ENCODE measurements at regions not wholly inside any gene's neighbourhood (a gene's known extent, or its start where the extent isn't known, plus 50 kb on each side); places are given as distances from the start of the nearest gene placed in this dataset.
"Not testable (repeated sequence)": the region's sequence is repeated elsewhere in the genome, so short reads cannot be mapped to it uniquely, and the experiment has no call there.

DNA sequence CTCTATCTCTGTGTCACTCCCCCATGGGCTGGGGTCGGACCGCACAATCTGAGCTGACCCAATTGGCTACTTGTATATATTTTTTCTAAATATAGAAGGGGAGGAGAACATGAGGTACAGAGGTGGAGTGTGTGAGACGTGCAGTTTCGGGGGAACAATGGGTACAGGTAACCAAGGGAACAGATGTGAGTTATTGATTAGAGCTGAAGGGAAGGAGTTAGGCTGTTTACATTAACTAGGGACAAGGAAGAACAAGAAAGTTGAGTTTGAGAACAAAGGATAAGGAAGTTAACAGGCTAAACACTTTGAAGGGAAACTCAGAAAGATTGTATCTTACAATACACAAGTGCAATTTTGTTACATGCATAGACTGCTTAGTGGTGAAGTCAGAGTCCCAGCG, 601.2 kb downstream of the VGLL3 start:
- not testable (repeated sequence) for H3K9me3 ChIP-seq (ENCODE audit: insufficient read depth, low read depth, low read length); H3K27ac ChIP-seq (ENCODE audit: low read length); H3K9ac ChIP-seq (ENCODE audit: low read depth, low read length); H3K4me3 ChIP-seq (ENCODE audit: low read length); H3K36me3 ChIP-seq (ENCODE audit: insufficient read depth, low read depth, low read length); H3K27me3 ChIP-seq (ENCODE audit: insufficient read depth, low read length)
- H3K4me1 ChIP-seq (ENCODE audit: insufficient read depth, low read length), result peaks cover 12% of the 10 kb centered on the region; the same call in 1 of the 2 replicates

DNA sequence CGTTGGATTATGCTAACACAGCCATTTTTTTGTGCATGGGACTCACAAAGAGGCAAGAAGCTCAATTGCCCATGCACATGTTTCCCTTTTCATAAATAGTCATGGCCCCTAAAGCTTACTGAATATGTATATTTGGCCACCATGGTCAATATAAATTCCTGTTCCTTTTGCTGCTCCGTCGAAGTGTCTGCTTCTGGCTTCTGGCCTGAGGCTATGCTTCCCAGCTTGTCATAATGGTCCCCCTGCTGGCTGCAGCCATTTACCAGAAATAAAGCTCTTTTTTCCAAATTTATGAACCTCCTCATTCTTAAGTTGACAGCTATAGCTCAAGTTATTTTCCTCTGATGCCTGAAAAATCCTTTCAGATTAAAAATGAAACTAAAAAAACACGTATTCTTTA, 602.1 kb downstream of the VGLL3 start:
- Histone ChIP-seq H3K9me3 (ENCODE audit: insufficient read depth, low read depth, low read length) (no peaks in the 10 kb centered on the region; the same call in 1 of the 2 replicates), H3K4me3 (ENCODE audit: low read length) (no peak overlapping the region), H3K27me3 (ENCODE audit: insufficient read depth, low read length) (no peaks in the 10 kb centered on the region), H3K36me3 (ENCODE audit: insufficient read depth, low read depth, low read length) (no peaks in the 10 kb centered on the region), H3K9ac (ENCODE audit: low read depth, low read length) (no peak overlapping the region), H3K27ac (ENCODE audit: low read length) (peak overlapping the region; percentile 11), H3K4me1 (ENCODE audit: insufficient read depth, low read length) (peaks cover 12% of the 10 kb centered on the region; the same call in 1 of the 2 replicates)

DNA sequence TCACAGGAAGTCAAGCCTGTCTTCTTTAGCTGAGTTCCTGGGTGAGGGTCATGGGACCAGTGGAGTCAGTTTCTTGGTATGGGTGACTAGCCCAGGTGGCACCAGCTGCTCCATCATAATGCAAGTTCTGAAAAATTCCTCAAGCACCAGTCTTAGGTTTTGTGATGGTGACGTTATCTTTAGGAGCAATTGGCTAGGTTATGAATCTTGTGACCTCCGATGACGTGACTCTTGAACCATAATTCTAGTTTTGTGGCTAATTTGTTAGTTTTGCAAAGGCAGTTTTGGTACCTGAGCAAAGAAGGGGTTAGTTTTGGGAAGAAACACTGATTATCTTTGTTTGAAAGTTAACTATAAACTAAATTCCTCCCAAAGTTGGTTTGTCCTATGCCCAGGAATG, 608.4 kb downstream of the VGLL3 start:
- H3K27ac ChIP-seq (ENCODE audit: low read length), result no peak overlapping the region
- no peak overlapping the region for H3K9ac ChIP-seq (ENCODE audit: low read depth, low read length)
- H3K4me1 ChIP-seq (ENCODE audit: insufficient read depth, low read length), result peaks cover 22% of the 10 kb centered on the region; the same call in 1 of the 2 replicates
- H3K27me3 ChIP-seq (ENCODE audit: insufficient read depth, low read length), result no peaks in the 10 kb centered on the region
- no peaks in the 10 kb centered on the region for H3K36me3 ChIP-seq (ENCODE audit: insufficient read depth, low read depth, low read length)
- no peaks in the 10 kb centered on the region for H3K9me3 ChIP-seq (ENCODE audit: insufficient read depth, low read depth, low read length)
- no peak overlapping the region for H3K4me3 ChIP-seq (ENCODE audit: low read length)

DNA sequence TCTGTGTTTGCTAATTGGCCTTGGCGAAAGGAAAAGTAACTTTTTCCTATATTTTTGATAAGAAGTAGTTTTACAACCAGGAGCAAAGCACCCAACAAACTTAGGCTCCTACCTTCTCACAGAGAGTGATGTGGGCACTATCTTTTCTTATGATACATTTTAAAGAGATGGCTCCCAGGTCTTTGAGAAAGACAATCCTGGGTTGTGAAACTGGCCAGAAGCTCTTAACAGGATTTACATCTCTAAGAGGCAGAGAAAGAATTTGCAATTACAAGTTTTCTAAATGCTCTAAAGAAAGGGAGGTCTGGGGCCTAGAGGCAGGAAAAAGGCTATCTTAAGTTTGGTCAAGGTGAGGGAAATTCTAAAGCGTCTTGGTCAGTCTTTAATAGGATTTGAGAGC, 609.7 kb downstream of the VGLL3 start:
- no peaks in the 10 kb centered on the region for H3K36me3 ChIP-seq (ENCODE audit: insufficient read depth, low read depth, low read length)
- no peak overlapping the region for H3K4me3 ChIP-seq (ENCODE audit: low read length)
- H3K27me3 ChIP-seq (ENCODE audit: insufficient read depth, low read length), result no peaks in the 10 kb centered on the region
- H3K27ac ChIP-seq (ENCODE audit: low read length), result no peak overlapping the region
- peaks cover 18% of the 10 kb centered on the region; the same call in 1 of the 2 replicates for H3K4me1 ChIP-seq (ENCODE audit: insufficient read depth, low read length)
- no peak overlapping the region for H3K9ac ChIP-seq (ENCODE audit: low read depth, low read length)
- no peaks in the 10 kb centered on the region for H3K9me3 ChIP-seq (ENCODE audit: insufficient read depth, low read depth, low read length)

DNA sequence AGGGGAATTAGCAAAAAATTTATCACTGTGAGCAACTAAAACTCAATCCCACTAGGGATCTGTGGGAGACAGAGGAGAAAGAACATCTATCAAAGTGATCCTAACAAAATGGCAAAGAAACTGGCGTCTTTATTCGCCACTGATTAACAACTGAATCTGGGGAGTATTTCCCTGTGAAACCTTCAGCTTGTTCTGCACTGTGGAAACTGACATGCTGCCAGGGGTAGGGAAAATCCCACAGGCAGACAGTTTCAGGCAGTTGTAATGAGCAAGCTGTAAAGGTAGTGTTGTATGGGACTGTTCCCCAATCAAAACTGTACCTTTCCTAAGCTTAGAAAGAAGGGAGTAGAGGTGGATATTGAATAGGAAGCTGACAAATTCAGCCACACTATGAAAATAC, 611.7 kb downstream of the VGLL3 start:
- Histone ChIP-seq H3K9me3 (ENCODE audit: insufficient read depth, low read depth, low read length) (no peaks in the 10 kb centered on the region), H3K36me3 (ENCODE audit: insufficient read depth, low read depth, low read length) (no peaks in the 10 kb centered on the region), H3K27me3 (ENCODE audit: insufficient read depth, low read length) (no peaks in the 10 kb centered on the region), H3K9ac (ENCODE audit: low read depth, low read length) (no peak overlapping the region), H3K4me1 (ENCODE audit: insufficient read depth, low read length) (peaks cover 10% of the 10 kb centered on the region; the same call in 1 of the 2 replicates), H3K27ac (ENCODE audit: low read length) (no peak overlapping the region), H3K4me3 (ENCODE audit: low read length) (no peak overlapping the region)

DNA sequence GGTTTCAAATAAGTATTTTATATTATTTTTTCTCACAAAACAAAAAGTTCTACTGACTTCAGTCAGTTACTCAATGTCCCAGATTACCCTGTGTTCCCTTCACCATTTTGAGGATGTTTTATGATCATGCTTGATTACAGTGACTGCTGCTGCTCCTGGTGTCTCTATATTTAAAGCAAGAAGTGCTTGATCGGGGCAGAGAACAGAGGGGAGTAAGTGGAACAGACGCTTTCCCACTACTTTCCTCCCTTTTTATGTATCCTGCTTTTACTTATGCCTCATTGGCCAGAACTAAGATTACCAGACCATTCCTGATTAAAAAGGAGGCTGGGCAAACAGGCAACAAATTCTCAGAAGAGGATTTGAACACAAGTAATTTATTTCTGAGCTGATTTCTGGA, 612.1 kb downstream of the VGLL3 start:
- Histone ChIP-seq H3K9me3 (ENCODE audit: insufficient read depth, low read depth, low read length) (no peaks in the 10 kb centered on the region), H3K4me1 (ENCODE audit: insufficient read depth, low read length) (peaks cover 10% of the 10 kb centered on the region; the same call in 1 of the 2 replicates), H3K9ac (ENCODE audit: low read depth, low read length) (no peak overlapping the region), H3K27me3 (ENCODE audit: insufficient read depth, low read length) (no peaks in the 10 kb centered on the region), H3K4me3 (ENCODE audit: low read length) (no peak overlapping the region), H3K36me3 (ENCODE audit: insufficient read depth, low read depth, low read length) (no peaks in the 10 kb centered on the region), H3K27ac (ENCODE audit: low read length) (no peak overlapping the region)

DNA sequence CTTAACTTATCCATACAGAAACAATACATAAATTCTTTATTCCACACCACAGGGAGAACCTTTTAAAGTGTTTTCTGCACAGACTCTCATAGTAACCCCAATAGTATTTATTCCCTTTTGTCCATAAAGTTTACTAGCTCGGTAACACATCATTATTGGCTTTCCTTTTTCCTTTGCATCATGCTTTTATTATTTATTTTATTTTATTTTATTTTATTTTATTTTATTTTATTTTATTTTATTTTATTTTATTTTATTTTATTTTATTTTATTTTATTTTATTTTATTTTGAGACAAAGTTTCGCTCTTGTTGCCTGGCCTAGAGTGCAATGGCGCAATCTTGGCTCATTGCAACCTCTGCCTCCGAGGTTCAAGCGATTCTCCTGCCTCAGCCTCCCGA, 655.4 kb downstream of the VGLL3 start:
- not testable (repeated sequence) for H3K9ac ChIP-seq (ENCODE audit: low read depth, low read length); H3K27me3 ChIP-seq (ENCODE audit: insufficient read depth, low read length); H3K4me1 ChIP-seq (ENCODE audit: insufficient read depth, low read length); H3K27ac ChIP-seq (ENCODE audit: low read length); H3K9me3 ChIP-seq (ENCODE audit: insufficient read depth, low read depth, low read length); H3K4me3 ChIP-seq (ENCODE audit: low read length); H3K36me3 ChIP-seq (ENCODE audit: insufficient read depth, low read depth, low read length)

DNA sequence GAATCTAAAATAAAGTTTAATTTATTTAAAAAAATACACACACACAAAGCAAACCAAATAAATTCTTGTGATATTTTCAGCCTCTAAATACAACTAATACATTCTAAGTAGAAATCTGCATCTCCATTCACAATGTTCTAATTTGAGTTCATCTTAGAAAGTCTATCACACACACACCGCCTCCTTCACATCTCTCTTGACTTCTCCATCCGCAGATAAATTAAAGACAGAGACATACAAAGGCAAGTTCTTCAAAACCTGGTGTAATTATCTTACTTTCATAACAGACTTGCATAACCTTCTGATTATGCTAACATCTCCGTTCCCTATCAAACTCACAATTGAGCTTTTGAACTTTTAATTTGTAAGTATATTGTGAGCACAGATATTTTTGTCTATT, 657.3 kb downstream of the VGLL3 start:
- Histone ChIP-seq H3K4me1 (ENCODE audit: insufficient read depth, low read length) (no peaks in the 10 kb centered on the region), H3K27ac (ENCODE audit: low read length) (no peak overlapping the region), H3K4me3 (ENCODE audit: low read length) (no peak overlapping the region), H3K9ac (ENCODE audit: low read depth, low read length) (no peak overlapping the region), H3K27me3 (ENCODE audit: insufficient read depth, low read length) (no peaks in the 10 kb centered on the region), H3K9me3 (ENCODE audit: insufficient read depth, low read depth, low read length) (no peaks in the 10 kb centered on the region), H3K36me3 (ENCODE audit: insufficient read depth, low read depth, low read length) (no peaks in the 10 kb centered on the region)

DNA sequence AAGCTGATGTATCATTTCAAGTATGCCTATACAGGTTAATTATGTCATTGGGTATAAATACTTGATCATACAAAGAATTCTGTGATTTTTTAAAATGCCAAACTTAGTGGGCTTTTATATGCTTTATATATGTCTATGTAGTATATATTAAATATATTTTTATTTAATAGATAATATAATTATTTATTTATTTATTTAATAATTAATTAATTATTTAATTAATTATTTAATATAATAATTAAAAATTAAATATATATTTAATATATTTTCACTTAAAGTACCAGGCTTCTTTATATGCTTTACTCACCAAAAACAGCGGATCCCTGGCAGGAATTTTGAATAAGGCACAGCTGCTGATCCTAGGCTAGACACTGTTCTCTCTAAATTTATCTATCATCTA, 687.0 kb downstream of the VGLL3 start:
- H3K9ac ChIP-seq (ENCODE audit: low read depth, low read length), result no peak overlapping the region
- H3K4me3 ChIP-seq (ENCODE audit: low read length), result no peak overlapping the region
- no peaks in the 10 kb centered on the region for H3K4me1 ChIP-seq (ENCODE audit: insufficient read depth, low read length)
- H3K27me3 ChIP-seq (ENCODE audit: insufficient read depth, low read length), result no peaks in the 10 kb centered on the region
- H3K9me3 ChIP-seq (ENCODE audit: insufficient read depth, low read depth, low read length), result no peaks in the 10 kb centered on the region
- H3K27ac ChIP-seq (ENCODE audit: low read length), result no peak overlapping the region
- no peaks in the 10 kb centered on the region for H3K36me3 ChIP-seq (ENCODE audit: insufficient read depth, low read depth, low read length)

DNA sequence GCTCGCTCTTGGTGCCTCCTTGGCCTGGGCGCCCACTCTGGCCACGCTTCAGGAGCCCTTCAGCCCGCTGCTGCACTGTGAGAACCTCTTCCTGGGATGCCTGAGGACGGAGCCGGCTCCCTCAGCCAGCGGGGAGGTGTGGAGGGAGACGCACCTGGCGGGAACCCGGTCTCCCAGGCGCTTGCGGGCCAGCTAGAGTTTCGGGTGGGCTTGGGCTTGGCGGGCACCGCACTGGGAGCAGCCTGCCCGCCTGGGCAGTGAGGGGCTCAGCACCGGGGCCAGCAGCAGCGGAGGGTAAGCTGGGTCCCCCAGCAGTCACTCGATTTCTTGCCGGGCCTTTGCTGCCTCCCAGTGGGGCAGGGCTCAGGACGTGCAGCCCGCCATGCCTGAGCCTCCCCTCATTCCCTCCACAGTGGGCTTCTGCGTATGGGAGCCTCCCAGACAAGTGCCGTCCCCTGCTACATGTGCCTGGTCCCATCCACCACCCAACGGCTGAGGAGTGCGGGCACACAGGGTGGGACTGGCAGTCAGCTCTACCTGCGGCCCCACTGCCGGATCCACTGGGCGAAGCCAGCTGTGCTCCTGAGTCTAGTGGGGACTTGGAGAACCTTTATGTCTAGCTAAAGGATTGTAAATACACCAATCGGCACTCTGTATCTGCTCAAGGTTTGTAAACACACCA, 708.7 kb downstream of the VGLL3 start:
- no peak overlapping the region for H3K4me3 ChIP-seq (ENCODE audit: low read length)
- no peaks in the 10 kb centered on the region for H3K27me3 ChIP-seq (ENCODE audit: insufficient read depth, low read length)
- no peak overlapping the region for H3K27ac ChIP-seq (ENCODE audit: low read length)
- no peaks in the 10 kb centered on the region for H3K9me3 ChIP-seq (ENCODE audit: insufficient read depth, low read depth, low read length)
- no peaks in the 10 kb centered on the region for H3K4me1 ChIP-seq (ENCODE audit: insufficient read depth, low read length)
- H3K9ac ChIP-seq (ENCODE audit: low read depth, low read length), result no peak overlapping the region
- no peaks in the 10 kb centered on the region for H3K36me3 ChIP-seq (ENCODE audit: insufficient read depth, low read depth, low read length)

DNA sequence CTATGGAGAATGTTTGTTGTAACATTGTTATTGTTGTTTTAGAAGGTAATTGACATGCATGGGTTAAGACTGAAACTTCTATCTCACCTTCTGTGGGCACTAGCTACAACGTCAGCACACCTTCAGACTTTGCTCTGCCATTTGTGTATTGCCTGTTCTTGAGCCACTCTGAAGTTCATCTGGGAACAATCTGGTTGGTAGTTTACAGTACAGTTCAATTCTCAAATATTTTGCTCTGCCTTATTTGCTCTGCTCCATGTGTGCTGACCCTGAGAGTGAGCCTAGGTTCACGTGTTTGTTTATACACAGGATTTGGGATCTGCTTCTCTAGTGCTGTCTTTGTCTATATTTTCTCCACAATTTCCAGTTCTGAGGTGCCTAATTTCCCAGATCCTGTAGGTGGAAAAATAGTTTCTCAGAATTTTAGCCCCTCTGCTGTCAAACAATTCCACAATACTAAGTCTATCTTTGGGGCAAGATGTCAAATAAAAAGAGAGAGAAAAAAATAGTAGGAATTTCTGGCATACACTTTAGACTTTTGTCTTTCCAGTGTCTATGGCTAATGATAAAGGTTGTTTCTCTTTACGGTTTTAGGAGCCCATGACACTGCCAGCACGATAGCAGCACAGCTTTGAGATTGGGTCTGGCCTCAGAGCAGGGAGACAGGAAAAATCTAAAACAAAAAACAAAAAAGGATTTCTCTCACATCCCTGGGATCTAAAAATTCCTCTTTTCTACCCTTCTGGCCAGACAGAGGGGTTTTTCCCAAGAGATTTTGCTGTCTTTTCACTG, 721.4 kb downstream of the VGLL3 start:
- Histone ChIP-seq H3K9me3 (ENCODE audit: insufficient read depth, low read depth, low read length) (no peaks in the 10 kb centered on the region), H3K4me1 (ENCODE audit: insufficient read depth, low read length) (no peaks in the 10 kb centered on the region), H3K9ac (ENCODE audit: low read depth, low read length) (no peak overlapping the region), H3K27me3 (ENCODE audit: insufficient read depth, low read length) (no peaks in the 10 kb centered on the region), H3K36me3 (ENCODE audit: insufficient read depth, low read depth, low read length) (no peaks in the 10 kb centered on the region), H3K4me3 (ENCODE audit: low read length) (no peak overlapping the region), H3K27ac (ENCODE audit: low read length) (no peak overlapping the region)
